ENCODE measurements at regions not wholly inside any gene's neighbourhood (a gene's known extent, or its start where the extent isn't known, plus 50 kb on each side); places are given as distances from the start of the nearest gene placed in this dataset.

DNA sequence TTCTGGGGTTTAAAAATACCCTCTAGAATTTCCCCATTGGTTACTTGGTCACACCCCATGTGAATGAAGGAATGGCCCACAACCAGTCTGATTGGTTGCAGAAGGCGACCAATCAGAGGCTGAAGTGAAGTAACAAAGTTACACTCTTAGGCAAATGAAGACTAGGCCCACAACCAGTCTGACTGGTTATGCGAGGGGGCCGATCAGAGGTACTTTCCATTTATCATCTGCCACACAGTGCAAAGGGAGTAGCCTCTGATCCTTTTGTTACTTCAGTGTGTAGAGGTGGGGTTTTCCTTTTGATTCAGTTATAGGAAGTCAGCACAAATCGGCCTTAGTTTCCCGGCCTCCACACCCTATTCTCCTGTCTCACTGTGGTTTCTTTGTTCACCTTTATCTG lies 61.2 kb upstream of the SGK1 start:
- peak; percentile 75 for DNase-seq

GRCh38 chr6:134378426-134378825 lies 60.5 kb upstream of the SGK1 start:
- DNase-seq = no peak

DNA sequence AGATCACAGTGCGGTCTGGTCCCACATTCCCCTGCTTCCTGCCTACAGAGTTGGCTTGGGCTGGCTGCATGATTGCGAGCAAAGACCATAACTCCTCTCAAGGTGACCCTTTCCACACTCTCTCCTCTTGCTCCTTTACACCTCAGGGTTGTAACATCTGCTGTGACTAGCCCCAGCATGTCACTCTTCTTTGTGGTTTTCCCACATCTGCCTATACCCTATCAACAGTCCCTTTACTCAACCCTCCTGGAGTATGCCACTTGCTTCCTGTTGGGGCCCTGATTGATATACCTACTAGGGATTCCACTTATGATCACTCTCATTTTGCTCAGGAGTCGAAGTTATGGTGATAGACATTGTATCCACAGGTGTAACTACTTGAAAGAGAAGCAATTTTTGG lies 58.9 kb upstream of the SGK1 start:
- DNase-seq = peak; percentile 11

DNA sequence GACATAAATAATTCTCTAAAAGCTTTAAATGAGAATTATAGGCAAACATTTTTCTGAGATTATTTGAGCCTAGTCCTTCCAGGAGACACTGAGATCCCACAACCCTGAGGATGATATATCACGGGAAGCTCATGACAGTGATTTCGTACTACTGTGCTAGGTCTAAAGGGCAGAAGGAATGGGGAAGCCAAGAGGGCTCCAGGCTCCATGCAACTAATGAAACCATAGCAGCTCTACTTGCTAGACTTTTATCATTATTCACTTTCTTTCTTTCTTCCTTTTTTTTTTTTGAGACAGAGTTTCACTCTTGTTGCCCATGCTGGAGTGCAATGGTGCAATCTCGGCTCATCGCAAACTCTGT lies 57.3 kb upstream of the SGK1 start:
- DNase-seq = no peak

- DNase-seq = no peak
These were observed 56.7 kb upstream of the SGK1 start for GRCh38 chr6:134374491-134375219.

GRCh38 chr6:134373993-134374392 lies 56.1 kb upstream of the SGK1 start:
- DNase-seq = no peak

DNA sequence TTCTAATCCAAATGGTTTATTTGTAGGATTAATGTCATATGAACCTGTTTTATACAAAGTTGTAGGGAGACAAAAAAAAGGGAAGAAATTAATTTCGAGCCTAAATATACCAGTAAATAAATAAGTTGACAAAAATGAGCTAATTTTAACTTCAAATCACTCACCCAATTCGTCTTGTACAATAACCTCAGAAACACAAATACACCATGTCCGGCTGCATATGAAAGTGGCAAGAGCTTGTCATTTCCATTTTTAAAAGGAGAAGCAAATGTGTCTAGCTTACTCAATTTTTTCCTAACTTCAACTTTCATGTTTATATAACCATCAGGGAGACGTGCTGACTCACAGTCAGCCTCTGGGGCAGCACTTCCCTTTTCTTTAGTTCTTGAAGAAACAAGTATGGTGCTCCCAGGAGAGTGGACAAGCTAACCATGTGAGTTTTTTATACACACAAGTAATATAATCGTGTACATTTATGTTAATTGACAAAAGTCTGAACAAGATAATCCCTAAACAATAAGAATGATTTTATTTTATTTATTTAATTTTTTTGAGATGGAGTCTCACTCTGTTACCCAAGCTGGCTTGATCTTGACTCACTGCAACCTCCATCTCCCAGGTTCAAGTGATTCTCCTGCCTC lies 55.5 kb upstream of the SGK1 start:
- no peak for DNase-seq

GRCh38 chr6:134372603-134373281 lies 54.8 kb upstream of the SGK1 start:
- DNase-seq = no peak

GRCh38 chr6:134368670-134369069 lies 50.8 kb upstream of the SGK1 start:
- DNase-seq = no peak

All from NCI-H510A treated with DMSO at 0.1 percent for 48 hours (cell line).